ENCODE measurements at regions not wholly inside any gene's neighbourhood (a gene's known extent, or its start where the extent isn't known, plus 50 kb on each side); places are given as distances from the start of the nearest gene placed in this dataset.

DNA sequence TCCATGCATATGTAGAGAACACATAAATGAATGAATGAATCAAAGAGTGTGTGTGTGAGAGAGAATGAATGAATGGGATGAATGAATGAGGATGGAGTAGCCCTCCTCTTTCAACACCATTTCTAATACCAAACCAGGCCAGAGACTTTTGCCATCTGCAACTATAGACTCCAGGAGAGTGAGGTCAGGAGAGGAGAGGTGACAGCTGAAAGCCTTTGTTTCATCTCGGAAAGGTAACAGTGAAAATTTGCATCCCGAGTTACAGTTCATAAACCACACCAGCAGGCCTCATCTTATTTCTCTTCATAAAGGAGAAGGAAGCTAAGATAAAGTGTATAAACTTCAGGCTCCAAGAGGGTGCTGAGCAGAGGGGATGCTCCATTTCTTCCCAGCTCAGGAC lies 255.3 kb upstream of the KLF4 start:
- TF ChIP-seq, protein P1, sequence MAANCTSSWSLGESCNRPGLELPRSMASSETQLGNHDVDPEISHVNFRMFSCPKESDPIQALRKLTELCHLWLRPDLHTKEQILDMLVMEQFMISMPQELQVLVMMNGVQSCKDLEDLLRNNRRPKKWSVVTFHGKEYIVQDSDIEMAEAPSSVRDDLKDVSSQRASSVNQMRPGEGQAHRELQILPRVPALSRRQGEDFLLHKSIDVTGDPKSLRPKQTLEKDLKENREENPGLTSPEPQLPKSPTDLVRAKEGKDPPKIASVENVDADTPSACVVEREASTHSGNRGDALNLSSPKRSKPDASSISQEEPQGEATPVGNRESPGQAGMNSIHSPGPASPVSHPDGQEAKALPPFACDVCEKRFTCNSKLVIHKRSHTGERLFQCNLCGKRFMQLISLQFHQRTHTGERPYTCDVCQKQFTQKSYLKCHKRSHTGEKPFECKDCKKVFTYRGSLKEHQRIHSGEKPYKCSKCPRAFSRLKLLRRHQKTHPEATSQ (CRISPR knock-in tag; IDR thresholded peaks at IDR 0.05; ENCODE audit: borderline replicate concordance), result no peak
- no peak for TF ChIP-seq NFKBIZ (CRISPR knock-in tag; IDR thresholded peaks at IDR 0.05)
- no peak for TF ChIP-seq ZSCAN21 (CRISPR knock-in tag; IDR thresholded peaks at IDR 0.05; ENCODE audit: borderline replicate concordance)
- TF ChIP-seq MXD4 (CRISPR knock-in tag; IDR thresholded peaks at IDR 0.05), result no peak
- no peak for TF ChIP-seq ZNF354B (CRISPR knock-in tag; IDR thresholded peaks at IDR 0.05)
- no peak for TF ChIP-seq JARID2 (CRISPR knock-in tag; IDR thresholded peaks at IDR 0.05; ENCODE audit: insufficient replicate concordance)
- TF ChIP-seq, protein P2, sequence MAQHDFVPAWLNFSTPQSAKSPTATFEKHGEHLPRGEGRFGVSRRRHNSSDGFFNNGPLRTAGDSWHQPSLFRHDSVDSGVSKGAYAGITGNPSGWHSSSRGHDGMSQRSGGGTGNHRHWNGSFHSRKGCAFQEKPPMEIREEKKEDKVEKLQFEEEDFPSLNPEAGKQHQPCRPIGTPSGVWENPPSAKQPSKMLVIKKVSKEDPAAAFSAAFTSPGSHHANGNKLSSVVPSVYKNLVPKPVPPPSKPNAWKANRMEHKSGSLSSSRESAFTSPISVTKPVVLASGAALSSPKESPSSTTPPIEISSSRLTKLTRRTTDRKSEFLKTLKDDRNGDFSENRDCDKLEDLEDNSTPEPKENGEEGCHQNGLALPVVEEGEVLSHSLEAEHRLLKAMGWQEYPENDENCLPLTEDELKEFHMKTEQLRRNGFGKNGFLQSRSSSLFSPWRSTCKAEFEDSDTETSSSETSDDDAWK (CRISPR knock-in tag; IDR thresholded peaks at IDR 0.05), result no peak
- no peak for TF ChIP-seq MAFK (conservative IDR thresholded peaks at IDR 0.05 in 1 of 2, IDR thresholded peaks at IDR 0.05 in 1 of 2; ENCODE audit: low read length in 2 of 2)
- no peak for TF ChIP-seq KMT2A (CRISPR knock-in tag; IDR thresholded peaks at IDR 0.05)
- TF ChIP-seq, protein P3, sequence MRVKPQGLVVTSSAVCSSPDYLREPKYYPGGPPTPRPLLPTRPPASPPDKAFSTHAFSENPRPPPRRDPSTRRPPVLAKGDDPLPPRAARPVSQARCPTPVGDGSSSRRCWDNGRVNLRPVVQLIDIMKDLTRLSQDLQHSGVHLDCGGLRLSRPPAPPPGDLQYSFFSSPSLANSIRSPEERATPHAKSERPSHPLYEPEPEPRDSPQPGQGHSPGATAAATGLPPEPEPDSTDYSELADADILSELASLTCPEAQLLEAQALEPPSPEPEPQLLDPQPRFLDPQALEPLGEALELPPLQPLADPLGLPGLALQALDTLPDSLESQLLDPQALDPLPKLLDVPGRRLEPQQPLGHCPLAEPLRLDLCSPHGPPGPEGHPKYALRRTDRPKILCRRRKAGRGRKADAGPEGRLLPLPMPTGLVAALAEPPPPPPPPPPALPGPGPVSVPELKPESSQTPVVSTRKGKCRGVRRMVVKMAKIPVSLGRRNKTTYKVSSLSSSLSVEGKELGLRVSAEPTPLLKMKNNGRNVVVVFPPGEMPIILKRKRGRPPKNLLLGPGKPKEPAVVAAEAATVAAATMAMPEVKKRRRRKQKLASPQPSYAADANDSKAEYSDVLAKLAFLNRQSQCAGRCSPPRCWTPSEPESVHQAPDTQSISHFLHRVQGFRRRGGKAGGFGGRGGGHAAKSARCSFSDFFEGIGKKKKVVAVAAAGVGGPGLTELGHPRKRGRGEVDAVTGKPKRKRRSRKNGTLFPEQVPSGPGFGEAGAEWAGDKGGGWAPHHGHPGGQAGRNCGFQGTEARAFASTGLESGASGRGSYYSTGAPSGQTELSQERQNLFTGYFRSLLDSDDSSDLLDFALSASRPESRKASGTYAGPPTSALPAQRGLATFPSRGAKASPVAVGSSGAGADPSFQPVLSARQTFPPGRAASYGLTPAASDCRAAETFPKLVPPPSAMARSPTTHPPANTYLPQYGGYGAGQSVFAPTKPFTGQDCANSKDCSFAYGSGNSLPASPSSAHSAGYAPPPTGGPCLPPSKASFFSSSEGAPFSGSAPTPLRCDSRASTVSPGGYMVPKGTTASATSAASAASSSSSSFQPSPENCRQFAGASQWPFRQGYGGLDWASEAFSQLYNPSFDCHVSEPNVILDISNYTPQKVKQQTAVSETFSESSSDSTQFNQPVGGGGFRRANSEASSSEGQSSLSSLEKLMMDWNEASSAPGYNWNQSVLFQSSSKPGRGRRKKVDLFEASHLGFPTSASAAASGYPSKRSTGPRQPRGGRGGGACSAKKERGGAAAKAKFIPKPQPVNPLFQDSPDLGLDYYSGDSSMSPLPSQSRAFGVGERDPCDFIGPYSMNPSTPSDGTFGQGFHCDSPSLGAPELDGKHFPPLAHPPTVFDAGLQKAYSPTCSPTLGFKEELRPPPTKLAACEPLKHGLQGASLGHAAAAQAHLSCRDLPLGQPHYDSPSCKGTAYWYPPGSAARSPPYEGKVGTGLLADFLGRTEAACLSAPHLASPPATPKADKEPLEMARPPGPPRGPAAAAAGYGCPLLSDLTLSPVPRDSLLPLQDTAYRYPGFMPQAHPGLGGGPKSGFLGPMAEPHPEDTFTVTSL (CRISPR knock-in tag; IDR thresholded peaks at IDR 0.05; ENCODE audit: borderline replicate concordance), result no peak
- no peak for DNase-seq (ENCODE audit: low spot score)
- WGBS (ENCODE audit: low lambda C conversion rate), result 5% methylated on average over 2 of the region's 2 CpGs
- H3K79me2 ChIP-seq (ENCODE audit: insufficient read depth, low read length), result no peaks in the 10 kb centered on the region
- no peak overlapping the region for H3K9ac ChIP-seq (ENCODE audit: insufficient read depth, low read depth, low read length)
- no peaks in the 10 kb centered on the region for H3K36me3 ChIP-seq (replicated peaks in 1 of 2; ENCODE audit: control insufficient read depth in 1 of 2, insufficient read depth in 2 of 2, low read length in 2 of 2)
- H4K20me1 ChIP-seq (ENCODE audit: insufficient read depth, low read length), result no peaks in the 10 kb centered on the region
- H3K9me3 ChIP-seq (ENCODE audit: low read length), result no peaks in the 10 kb centered on the region
- no peak for ATAC-seq
- H3K4me2 ChIP-seq (ENCODE audit: low read depth, low read length), result no peak overlapping the region
- H3K27me3 ChIP-seq (ENCODE audit: control insufficient read depth in 1 of 2, insufficient read depth in 2 of 2, low read length in 2 of 2), result peaks cover 0 to 1% of the 10 kb centered on the region in 2 experiments; a peak in 2 of 5 replicates
- intact Hi-C loops (cut with micrococcal nuclease; ENCODE audit: unreplicated experiment), result no loop called here
- POLR2A ChIA-PET, result no interaction called here
- H3K4me1 ChIP-seq (ENCODE audit: insufficient read depth, low read length), result no peaks in the 10 kb centered on the region
- in situ Hi-C loops (cut with HindIII; ENCODE audit: extremely low pct_ligation_motif_present, low pct_unique_long_range_greater_than_20kb), result no loop called here
- H2AFZ ChIP-seq (ENCODE audit: low read length), result no peak overlapping the region
- no peak overlapping the region for H3K27ac ChIP-seq (ENCODE audit: extremely low read length, insufficient read depth, low read length)
- H3K4me3 ChIP-seq (replicated peaks in 1 of 3; ENCODE audit: insufficient read depth in 1 of 3, low read depth in 2 of 3, low read length in 3 of 3), result no peak overlapping the region
- BruUV-seq (replicated peaks), result no TSS peak
- FAIRE-seq, result no peak
- CTCF ChIA-PET (ENCODE audit: low intra/inter-chr PET ratio, low total read pairs), result no interaction called here

Measured in HepG2 (cell line).